Ascending aorta (tissue), 2 donors: ENCODE measurements at regions not wholly inside any gene's neighbourhood (a gene's known extent, or its start where the extent isn't known, plus 50 kb on each side); places are given as distances from the start of the nearest gene placed in this dataset.

Experiments
- DNase-seq, 2 donors: peaks; one replicate each; pipeline ENCODE4 v3.0.0-alpha.2; 2019; ENCODE audit warnings: low spot score in 2 of 2
- H3K27ac ChIP-seq, 2 donors: fragments of 200-600 bp; sonication (generic); one replicate each; pipeline ENCODE4 v1.5.1; 2016 to 2017; ENCODE audit warnings: mild to moderate bottlenecking in 1 of 2
- H3K27me3 ChIP-seq: fragments of 200-600 bp; sonication (generic); one replicate; pipeline ENCODE4 v1.5.1; 2017
- H3K36me3 ChIP-seq, 2 donors: fragments of 200-600 bp; sonication (generic); one replicate each; pipeline ENCODE4 v1.5.1; 2016
- H3K4me1 ChIP-seq, 2 donors: fragments of 200-600 bp; sonication (generic); one replicate each; pipeline ENCODE4 v1.5.1; 2016 to 2017; ENCODE audit warnings: mild to moderate bottlenecking in 1 of 2
- H3K4me3 ChIP-seq, 2 donors: fragments of 200-600 bp; sonication (generic); one replicate each; pipeline ENCODE4 v1.5.1; 2016 to 2017; ENCODE audit warnings: mild to moderate bottlenecking in 1 of 2
- H3K9me3 ChIP-seq, 2 donors: fragments of 200-600 bp; sonication (generic); one replicate each; pipeline ENCODE4 v1.5.1; 2016
- intact Hi-C: fragments of 100-400 bp; cut with DNase I; formaldehyde crosslinking; loops from one replicate; pipeline ENCODE4 v1.15.1; 2023
- TF ChIP-seq, protein P1 (sequence below), 3 experiments: fragments of 200-600 bp in 2 of 3; fragments of 450-650 bp in 1 of 3; sonication (generic) in 2 of 3; IDR thresholded peaks; one replicate each; pipeline ENCODE4 v1.5.1; 2016 to 2019; ENCODE audit warnings: antibody characterized with exemption in 3 of 3, mild to moderate bottlenecking in 1 of 3, moderate library complexity in 1 of 3

DNA sequence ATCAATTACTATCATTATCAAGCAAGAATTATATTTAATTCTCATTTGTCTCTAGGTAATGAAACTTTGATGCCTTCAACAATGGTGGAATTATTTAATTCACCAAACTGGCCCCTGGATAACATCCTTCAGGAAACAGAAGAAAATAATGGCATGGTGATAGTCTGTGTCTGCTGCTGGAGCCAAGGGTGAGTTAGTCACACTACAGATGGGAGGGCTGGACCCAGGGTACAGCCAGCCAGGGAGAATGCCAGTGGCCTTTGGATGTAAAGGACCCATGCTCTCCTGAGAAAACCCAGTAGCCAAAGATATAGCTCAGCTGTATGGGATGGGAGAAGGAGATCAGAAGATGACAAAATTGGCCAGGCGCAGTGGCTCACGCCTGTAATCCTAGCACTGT, 60.0 kb upstream of the CNKSR3 start:
- no peaks in the 10 kb centered on the region for H3K27me3 ChIP-seq
- TF ChIP-seq, protein P1, sequence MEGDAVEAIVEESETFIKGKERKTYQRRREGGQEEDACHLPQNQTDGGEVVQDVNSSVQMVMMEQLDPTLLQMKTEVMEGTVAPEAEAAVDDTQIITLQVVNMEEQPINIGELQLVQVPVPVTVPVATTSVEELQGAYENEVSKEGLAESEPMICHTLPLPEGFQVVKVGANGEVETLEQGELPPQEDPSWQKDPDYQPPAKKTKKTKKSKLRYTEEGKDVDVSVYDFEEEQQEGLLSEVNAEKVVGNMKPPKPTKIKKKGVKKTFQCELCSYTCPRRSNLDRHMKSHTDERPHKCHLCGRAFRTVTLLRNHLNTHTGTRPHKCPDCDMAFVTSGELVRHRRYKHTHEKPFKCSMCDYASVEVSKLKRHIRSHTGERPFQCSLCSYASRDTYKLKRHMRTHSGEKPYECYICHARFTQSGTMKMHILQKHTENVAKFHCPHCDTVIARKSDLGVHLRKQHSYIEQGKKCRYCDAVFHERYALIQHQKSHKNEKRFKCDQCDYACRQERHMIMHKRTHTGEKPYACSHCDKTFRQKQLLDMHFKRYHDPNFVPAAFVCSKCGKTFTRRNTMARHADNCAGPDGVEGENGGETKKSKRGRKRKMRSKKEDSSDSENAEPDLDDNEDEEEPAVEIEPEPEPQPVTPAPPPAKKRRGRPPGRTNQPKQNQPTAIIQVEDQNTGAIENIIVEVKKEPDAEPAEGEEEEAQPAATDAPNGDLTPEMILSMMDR (IDR thresholded peaks at IDR 0.05): no peak
- no peak overlapping the region for H3K27ac ChIP-seq
- DNase-seq: no peak
- H3K4me3 ChIP-seq: no peak overlapping the region
- intact Hi-C loops: no loop called here
- H3K36me3 ChIP-seq: no peaks in the 10 kb centered on the region
- H3K9me3 ChIP-seq: no peaks in the 10 kb centered on the region
- H3K4me1 ChIP-seq: no peaks in the 10 kb centered on the region

DNA sequence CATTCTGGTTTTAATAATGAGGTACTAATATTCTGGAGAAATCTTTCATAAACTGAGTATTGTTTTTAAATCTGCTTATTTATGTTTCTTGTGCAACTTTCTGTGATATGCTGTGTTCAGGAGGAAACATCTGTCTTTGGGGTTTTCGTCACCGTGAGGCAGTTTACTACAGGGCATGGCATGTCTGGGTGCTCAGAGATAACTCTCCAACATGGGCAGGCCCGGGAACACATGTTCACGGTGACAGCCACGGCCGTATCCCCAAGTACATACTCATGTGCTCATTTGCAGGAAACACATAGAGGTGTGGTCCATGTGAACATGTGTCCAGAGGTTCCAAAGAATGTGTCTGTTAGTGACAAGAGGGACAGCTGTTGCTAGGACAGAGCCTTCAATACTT, 62.1 kb upstream of the CNKSR3 start:
- Histone ChIP-seq H3K36me3 (no peaks in the 10 kb centered on the region), H3K9me3 (no peaks in the 10 kb centered on the region), H3K27me3 (no peaks in the 10 kb centered on the region), H3K27ac (no peak overlapping the region), H3K4me3 (no peak overlapping the region), H3K4me1 (no peaks in the 10 kb centered on the region)
- no peak for DNase-seq
- TF ChIP-seq, protein P1 (IDR thresholded peaks at IDR 0.05): no peak
- intact Hi-C loops: no loop called here

DNA sequence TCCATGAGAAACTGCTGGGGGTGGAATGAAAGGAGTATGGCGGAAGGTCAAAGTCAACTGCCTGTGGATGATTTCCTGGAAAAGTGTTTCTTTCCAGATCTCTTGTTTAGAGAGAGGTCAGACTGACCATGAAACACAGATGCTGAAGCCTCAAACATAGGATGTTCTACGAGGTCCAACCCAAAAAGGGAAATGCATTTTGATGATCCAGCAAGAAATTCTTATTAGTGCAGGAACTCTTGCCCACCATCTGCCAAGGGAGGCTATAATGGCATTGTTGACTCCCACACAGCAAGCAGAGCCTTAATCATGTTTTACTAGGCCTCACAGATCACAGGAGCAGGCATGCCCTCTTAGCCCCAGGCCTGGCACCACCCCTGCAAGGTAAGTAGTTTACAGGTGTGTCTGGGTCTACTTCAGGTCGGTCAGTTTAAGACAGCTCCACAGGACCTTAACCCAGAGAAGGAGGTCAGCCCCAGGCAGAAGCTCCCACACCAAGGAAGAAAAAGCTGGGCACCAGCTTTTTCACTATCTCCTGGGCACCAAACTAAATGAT, 67.6 kb upstream of the CNKSR3 start:
- no peaks in the 10 kb centered on the region for H3K36me3 ChIP-seq
- intact Hi-C loops: no loop called here
- no peaks in the 10 kb centered on the region for H3K4me1 ChIP-seq
- H3K27me3 ChIP-seq: no peaks in the 10 kb centered on the region
- no peak overlapping the region for H3K27ac ChIP-seq
- H3K9me3 ChIP-seq: peaks cover 0 to 10% of the 10 kb centered on the region in 2 donors
- no peak overlapping the region for H3K4me3 ChIP-seq
- TF ChIP-seq, protein P1 (IDR thresholded peaks at IDR 0.05): no peak
- DNase-seq: no peak

DNA sequence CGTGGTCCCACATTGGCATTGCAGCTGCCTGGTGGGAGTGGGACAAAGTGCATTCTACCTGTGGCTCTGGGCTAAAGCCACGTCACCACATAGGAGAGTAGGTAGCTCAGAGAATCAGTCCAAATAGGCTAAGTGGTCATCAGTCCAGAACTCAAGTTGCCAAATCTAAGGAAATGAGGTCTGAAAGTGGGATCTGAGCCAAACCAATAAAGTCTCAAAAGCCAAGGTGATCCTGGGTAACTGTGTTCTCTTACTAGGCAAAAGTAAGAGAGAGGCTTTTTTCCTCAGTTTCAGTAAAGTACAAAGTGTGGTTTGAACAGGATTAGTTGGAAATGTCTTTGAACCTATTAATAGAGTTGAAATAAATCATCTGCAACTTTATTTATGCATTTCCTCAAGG, 68.6 kb upstream of the CNKSR3 start:
- no peak for DNase-seq
- TF ChIP-seq, protein P1 (IDR thresholded peaks at IDR 0.05): no peak
- Histone ChIP-seq H3K36me3 (no peaks in the 10 kb centered on the region), H3K9me3 (peaks cover 0 to 10% of the 10 kb centered on the region in 2 donors), H3K27ac (no peak overlapping the region), H3K4me1 (no peaks in the 10 kb centered on the region), H3K4me3 (no peak overlapping the region), H3K27me3 (no peaks in the 10 kb centered on the region)
- intact Hi-C loops: no loop called here

DNA sequence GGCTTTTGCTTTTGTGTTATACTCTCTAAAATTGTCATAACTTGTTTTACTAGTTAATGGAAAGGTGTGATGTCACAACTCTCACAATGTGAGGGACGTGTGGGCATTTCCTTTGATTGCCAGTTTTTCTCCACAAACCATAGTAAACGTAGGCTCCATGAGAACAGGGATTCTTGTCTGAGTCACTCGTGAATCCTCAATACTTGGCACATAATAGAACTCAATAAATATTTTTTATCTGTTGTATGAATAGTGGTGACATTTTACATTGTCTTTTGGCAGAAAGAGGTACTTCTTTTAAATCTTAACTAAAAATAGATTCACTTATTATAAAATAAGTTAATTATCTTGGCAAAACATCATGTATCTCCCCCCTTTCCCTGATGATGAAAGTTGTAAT, 69.0 kb upstream of the CNKSR3 start:
- no peak for DNase-seq
- H3K27ac ChIP-seq: no peak overlapping the region
- H3K4me1 ChIP-seq: no peaks in the 10 kb centered on the region
- peaks cover 0 to 10% of the 10 kb centered on the region in 2 donors for H3K9me3 ChIP-seq
- intact Hi-C loops: no loop called here
- H3K36me3 ChIP-seq: no peaks in the 10 kb centered on the region
- TF ChIP-seq, protein P1 (IDR thresholded peaks at IDR 0.05): no peak
- no peaks in the 10 kb centered on the region for H3K27me3 ChIP-seq
- no peak overlapping the region for H3K4me3 ChIP-seq
